ENCODE measurements at regions not wholly inside any gene's neighbourhood (a gene's known extent, or its start where the extent isn't known, plus 50 kb on each side); places are given as distances from the start of the nearest gene placed in this dataset.

- TF ChIP-seq, protein P1, sequence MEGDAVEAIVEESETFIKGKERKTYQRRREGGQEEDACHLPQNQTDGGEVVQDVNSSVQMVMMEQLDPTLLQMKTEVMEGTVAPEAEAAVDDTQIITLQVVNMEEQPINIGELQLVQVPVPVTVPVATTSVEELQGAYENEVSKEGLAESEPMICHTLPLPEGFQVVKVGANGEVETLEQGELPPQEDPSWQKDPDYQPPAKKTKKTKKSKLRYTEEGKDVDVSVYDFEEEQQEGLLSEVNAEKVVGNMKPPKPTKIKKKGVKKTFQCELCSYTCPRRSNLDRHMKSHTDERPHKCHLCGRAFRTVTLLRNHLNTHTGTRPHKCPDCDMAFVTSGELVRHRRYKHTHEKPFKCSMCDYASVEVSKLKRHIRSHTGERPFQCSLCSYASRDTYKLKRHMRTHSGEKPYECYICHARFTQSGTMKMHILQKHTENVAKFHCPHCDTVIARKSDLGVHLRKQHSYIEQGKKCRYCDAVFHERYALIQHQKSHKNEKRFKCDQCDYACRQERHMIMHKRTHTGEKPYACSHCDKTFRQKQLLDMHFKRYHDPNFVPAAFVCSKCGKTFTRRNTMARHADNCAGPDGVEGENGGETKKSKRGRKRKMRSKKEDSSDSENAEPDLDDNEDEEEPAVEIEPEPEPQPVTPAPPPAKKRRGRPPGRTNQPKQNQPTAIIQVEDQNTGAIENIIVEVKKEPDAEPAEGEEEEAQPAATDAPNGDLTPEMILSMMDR (IDR thresholded peaks at IDR 0.05; ENCODE audit: low read length, missing control alignments) = no peak
- DNase-seq (ENCODE audit: low read depth) = no peak
- H3K4me3 ChIP-seq (replicated peaks; ENCODE audit: low read depth, low read length) = no peak overlapping the region
Observed at GRCh38 chr16:65353183-65353582, 231.3 kb upstream of the CDH11 start.

- no peak overlapping the region for H3K4me3 ChIP-seq (replicated peaks; ENCODE audit: low read depth, low read length)
- DNase-seq (ENCODE audit: low read depth) = no peak
- TF ChIP-seq, protein P1 (IDR thresholded peaks at IDR 0.05; ENCODE audit: low read length, missing control alignments) = no peak
Observed at GRCh38 chr16:65349626-65350025, 227.8 kb upstream of the CDH11 start.

GRCh38 chr16:65343556-65343955, 221.7 kb upstream of the CDH11 start:
- DNase-seq (ENCODE audit: low read depth) = no peak
- TF ChIP-seq, protein P1 (IDR thresholded peaks at IDR 0.05; ENCODE audit: low read length, missing control alignments) = no peak
- no peak overlapping the region for H3K4me3 ChIP-seq (replicated peaks; ENCODE audit: low read depth, low read length)

GRCh38 chr16:65342231-65342866, 220.5 kb upstream of the CDH11 start:
- DNase-seq (ENCODE audit: low read depth) = no peak
- no peak overlapping the region for H3K4me3 ChIP-seq (replicated peaks; ENCODE audit: low read depth, low read length)
- TF ChIP-seq, protein P1 (IDR thresholded peaks at IDR 0.05; ENCODE audit: low read length, missing control alignments) = no peak

DNA sequence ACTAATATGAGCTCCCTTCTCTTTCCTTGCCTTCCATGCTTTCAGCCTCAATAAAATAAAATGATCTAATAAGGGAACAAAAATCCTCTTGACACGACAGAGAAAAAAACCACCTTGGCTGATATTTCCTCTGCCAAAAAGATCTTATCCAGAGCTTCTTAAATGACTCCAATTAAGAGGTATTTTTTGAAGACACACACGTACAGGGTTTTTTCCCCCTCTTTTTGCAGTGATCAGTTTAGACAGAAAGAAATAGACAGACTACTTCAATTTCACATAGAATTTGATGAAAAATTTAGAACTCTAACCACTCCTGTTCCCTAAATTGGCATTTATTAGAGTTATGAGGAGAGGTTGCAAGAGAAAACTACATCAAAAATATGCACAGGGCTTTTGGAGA, 217.2 kb upstream of the CDH11 start:
- TF ChIP-seq, protein P1 (IDR thresholded peaks at IDR 0.05; ENCODE audit: low read length, missing control alignments) = no peak
- no peak overlapping the region for H3K4me3 ChIP-seq (replicated peaks; ENCODE audit: low read depth, low read length)
- no peak for DNase-seq (ENCODE audit: low read depth)

- no peak overlapping the region for H3K4me3 ChIP-seq (replicated peaks; ENCODE audit: low read depth, low read length)
- TF ChIP-seq, protein P1 (IDR thresholded peaks at IDR 0.05; ENCODE audit: low read length, missing control alignments) = no peak
- peak; percentile 33 for DNase-seq (ENCODE audit: low read depth)
Observed at GRCh38 chr16:65336160-65336559, 214.3 kb upstream of the CDH11 start.

- TF ChIP-seq, protein P1 (IDR thresholded peaks at IDR 0.05; ENCODE audit: low read length, missing control alignments) = no peak
- DNase-seq (ENCODE audit: low read depth) = no peak
- no peak overlapping the region for H3K4me3 ChIP-seq (replicated peaks; ENCODE audit: low read depth, low read length)
Observed at GRCh38 chr16:65334081-65334480, 212.2 kb upstream of the CDH11 start.
